Keratinocyte (primary cell): ENCODE measurements at regions not wholly inside any gene's neighbourhood (a gene's known extent, or its start where the extent isn't known, plus 50 kb on each side); places are given as distances from the start of the nearest gene placed in this dataset.

ENCODE experiments used
- DNase-seq: peaks from one replicate; pipeline ENCODE4 v3.0.0-alpha.2; 2011; ENCODE audit warnings: low read depth, missing footprints, low spot score
- FAIRE-seq: peaks from 2 replicates; lab custom pipeline; 2011; peaks lifted over from hg19 to GRCh38; lab: Jason Lieb, UNC
- H2AFZ ChIP-seq: 2 replicates; pipeline ENCODE4 v1.6.0; 2012; ENCODE audit warnings: low read length, control low read depth, inconsistent platforms; ENCODE audit not compliant: control insufficient read depth
- H3K27ac ChIP-seq: 2 replicates; pipeline ENCODE4 v1.5.1; 2011; ENCODE audit warnings: low read length; ENCODE audit not compliant: control insufficient read depth, insufficient read depth
- H3K27me3 ChIP-seq: 3 replicates; pipeline ENCODE4 v1.6.0; 2011; ENCODE audit warnings: low read length; ENCODE audit not compliant: control insufficient read depth, insufficient read depth; ENCODE audit errors: extremely low read depth
- H3K36me3 ChIP-seq, 2 experiments: 2 replicates in 1 of 2; 3 replicates in 1 of 2; pipeline ENCODE4 v1.5.1; 2011; ENCODE audit warnings: low read length in 2 of 2, mild to moderate bottlenecking in 1 of 2; ENCODE audit not compliant: control insufficient read depth in 2 of 2, insufficient read depth in 2 of 2; ENCODE audit errors: extremely low read depth in 1 of 2
- H3K4me1 ChIP-seq: 3 replicates; pipeline ENCODE4 v1.5.1; 2011; ENCODE audit warnings: low read length; ENCODE audit not compliant: control insufficient read depth, insufficient read depth; ENCODE audit errors: extremely low read depth
- H3K4me2 ChIP-seq: 3 replicates; pipeline ENCODE4 v1.6.0; 2011; ENCODE audit warnings: low read depth, low read length; ENCODE audit not compliant: control insufficient read depth, insufficient read depth; ENCODE audit errors: extremely low read depth
- H3K4me3 ChIP-seq, 3 experiments: fragments of 200-600 bp in 1 of 3; sonication (generic) in 1 of 3; 2 replicates in 2 of 3; 3 replicates in 1 of 3; pipeline ENCODE4 v1.5.1; 2011 to 2016; ENCODE audit warnings: low read length in 3 of 3, mild to moderate bottlenecking in 3 of 3, control low read depth in 2 of 3, inconsistent platforms in 1 of 3, low read depth in 1 of 3, mixed read lengths in 1 of 3, mixed run types in 1 of 3, moderate library complexity in 1 of 3; ENCODE audit not compliant: control insufficient read depth in 2 of 3, insufficient read depth in 2 of 3; ENCODE audit errors: extremely low read depth in 1 of 3
- H3K79me2 ChIP-seq: 2 replicates; pipeline ENCODE4 v1.6.0; 2012; ENCODE audit warnings: low read length; ENCODE audit not compliant: control insufficient read depth, insufficient read depth
- H3K9ac ChIP-seq: 3 replicates; pipeline ENCODE4 v1.6.0; 2011; ENCODE audit warnings: low read length; ENCODE audit not compliant: control insufficient read depth, insufficient read depth; ENCODE audit errors: extremely low read depth
- H3K9me1 ChIP-seq: 3 replicates; pipeline ENCODE4 v1.6.0; 2011; ENCODE audit warnings: low read length; ENCODE audit not compliant: control insufficient read depth, insufficient read depth; ENCODE audit errors: extremely low read depth
- H3K9me3 ChIP-seq: 2 replicates; pipeline ENCODE4 v1.5.1; 2012; ENCODE audit warnings: low read depth, low read length; ENCODE audit not compliant: control insufficient read depth
- H4K20me1 ChIP-seq: 3 replicates; pipeline ENCODE4 v1.6.0; 2011; ENCODE audit warnings: low read length; ENCODE audit not compliant: control insufficient read depth, insufficient read depth; ENCODE audit errors: extremely low read depth
- EZH2 ChIP-seq: IDR thresholded peaks from one replicate; pipeline ENCODE4 v1.6.1; 2012; ENCODE audit warnings: inconsistent platforms, mild to moderate bottlenecking, low read length, moderate library complexity
- dilution Hi-C: fragments of 300-500 bp; cut with MboI; formaldehyde crosslinking; loops from one replicate; pipeline ENCODE4 v1.7.0; 2020; ENCODE audit warnings: low sequenced_read_pairs; ENCODE audit not compliant: extremely low pct_ligation_motif_present
- TF ChIP-seq, protein P1 (sequence below), 3 experiments: IDR thresholded peaks in 1 of 3; conservative IDR thresholded peaks in 1 of 3; optimal IDR thresholded peaks in 1 of 3; 2 replicates in 2 of 3; 3 replicates in 1 of 3; pipeline versions ENCODE3 to v1.5.1; 2011; ENCODE audit warnings: low read length in 3 of 3, mild to moderate bottlenecking in 3 of 3, moderate library complexity in 2 of 3, control low read depth in 1 of 3, inconsistent platforms in 1 of 3; ENCODE audit not compliant: insufficient read depth in 2 of 3; ENCODE audit errors: extremely low read depth in 1 of 3

DNA sequence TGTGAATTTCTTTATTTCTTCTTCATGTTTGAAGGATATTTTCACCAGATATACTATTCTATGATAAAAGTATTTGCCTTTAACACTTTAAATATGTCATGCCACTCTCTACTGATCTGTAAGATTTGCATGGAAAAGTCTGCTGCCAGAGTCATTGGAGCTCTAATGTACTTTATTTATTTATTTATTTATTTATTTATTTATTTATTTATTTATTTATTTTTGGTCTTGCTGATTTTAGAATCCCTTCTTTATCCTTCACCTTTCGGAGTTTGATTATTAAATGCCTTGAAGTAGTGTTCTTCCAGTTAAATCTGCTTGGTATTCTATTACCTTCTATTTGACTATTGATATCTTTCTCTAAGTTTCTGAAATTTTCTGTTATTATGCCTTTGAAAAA is 1669.6 kb downstream of the OTOL1 start:
- no peak overlapping the region for H3K4me3 ChIP-seq
- H3K4me2 ChIP-seq: no peak overlapping the region
- TF ChIP-seq EZH2: no peak
- TF ChIP-seq, protein P1, sequence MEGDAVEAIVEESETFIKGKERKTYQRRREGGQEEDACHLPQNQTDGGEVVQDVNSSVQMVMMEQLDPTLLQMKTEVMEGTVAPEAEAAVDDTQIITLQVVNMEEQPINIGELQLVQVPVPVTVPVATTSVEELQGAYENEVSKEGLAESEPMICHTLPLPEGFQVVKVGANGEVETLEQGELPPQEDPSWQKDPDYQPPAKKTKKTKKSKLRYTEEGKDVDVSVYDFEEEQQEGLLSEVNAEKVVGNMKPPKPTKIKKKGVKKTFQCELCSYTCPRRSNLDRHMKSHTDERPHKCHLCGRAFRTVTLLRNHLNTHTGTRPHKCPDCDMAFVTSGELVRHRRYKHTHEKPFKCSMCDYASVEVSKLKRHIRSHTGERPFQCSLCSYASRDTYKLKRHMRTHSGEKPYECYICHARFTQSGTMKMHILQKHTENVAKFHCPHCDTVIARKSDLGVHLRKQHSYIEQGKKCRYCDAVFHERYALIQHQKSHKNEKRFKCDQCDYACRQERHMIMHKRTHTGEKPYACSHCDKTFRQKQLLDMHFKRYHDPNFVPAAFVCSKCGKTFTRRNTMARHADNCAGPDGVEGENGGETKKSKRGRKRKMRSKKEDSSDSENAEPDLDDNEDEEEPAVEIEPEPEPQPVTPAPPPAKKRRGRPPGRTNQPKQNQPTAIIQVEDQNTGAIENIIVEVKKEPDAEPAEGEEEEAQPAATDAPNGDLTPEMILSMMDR (optimal IDR thresholded peaks at IDR 0.05 in 1 of 3, IDR thresholded peaks at IDR 0.05 in 1 of 3, conservative IDR thresholded peaks at IDR 0.05 in 1 of 3; ENCODE audit: extremely low read depth in 1 of 3, insufficient read depth in 2 of 3, low read length in 3 of 3): no peak
- H3K79me2 ChIP-seq: no peaks in the 10 kb centered on the region
- H3K9me3 ChIP-seq: no peaks in the 10 kb centered on the region
- no peaks in the 10 kb centered on the region for H3K27me3 ChIP-seq
- no peak overlapping the region for H2AFZ ChIP-seq
- H3K4me1 ChIP-seq: no peaks in the 10 kb centered on the region
- H3K36me3 ChIP-seq: no peaks in the 10 kb centered on the region
- no peak overlapping the region for H3K9ac ChIP-seq
- no peak for FAIRE-seq
- no peak for DNase-seq
- dilution Hi-C loops: no loop called here
- no peaks in the 10 kb centered on the region for H4K20me1 ChIP-seq
- no peak overlapping the region for H3K27ac ChIP-seq
- no peaks in the 10 kb centered on the region for H3K9me1 ChIP-seq

DNA sequence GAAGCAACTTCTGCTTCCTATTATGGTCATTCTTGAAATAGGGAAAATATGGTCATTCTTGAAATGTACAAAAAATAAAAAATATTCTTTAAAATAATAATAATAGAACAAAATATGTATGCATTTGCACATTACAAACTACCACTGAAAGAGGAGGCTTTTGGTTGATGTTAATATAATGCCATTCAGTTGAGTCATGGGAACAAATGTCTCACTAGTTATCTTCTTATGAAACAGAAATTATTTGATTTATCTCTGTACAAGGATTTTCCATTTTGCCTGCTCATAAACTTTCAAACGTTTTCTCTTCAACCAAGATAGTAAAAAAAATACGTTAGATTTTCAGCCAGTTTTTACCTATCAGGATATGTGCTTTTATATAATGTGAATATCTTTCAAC is 1662.7 kb downstream of the OTOL1 start:
- no peak overlapping the region for H3K4me3 ChIP-seq
- H3K9ac ChIP-seq: no peak overlapping the region
- no peaks in the 10 kb centered on the region for H3K4me1 ChIP-seq
- no peaks in the 10 kb centered on the region for H3K27me3 ChIP-seq
- no peaks in the 10 kb centered on the region for H3K79me2 ChIP-seq
- H3K4me2 ChIP-seq: no peak overlapping the region
- no peak overlapping the region for H2AFZ ChIP-seq
- no peak for DNase-seq
- H3K9me1 ChIP-seq: no peaks in the 10 kb centered on the region
- no peaks in the 10 kb centered on the region for H4K20me1 ChIP-seq
- H3K36me3 ChIP-seq: no peaks in the 10 kb centered on the region
- no peak for FAIRE-seq
- TF ChIP-seq, protein P1 (optimal IDR thresholded peaks at IDR 0.05 in 1 of 3, IDR thresholded peaks at IDR 0.05 in 1 of 3, conservative IDR thresholded peaks at IDR 0.05 in 1 of 3; ENCODE audit: extremely low read depth in 1 of 3, insufficient read depth in 2 of 3, low read length in 3 of 3): no peak
- no peak for TF ChIP-seq EZH2
- H3K9me3 ChIP-seq: no peaks in the 10 kb centered on the region
- dilution Hi-C loops: no loop called here
- H3K27ac ChIP-seq: no peak overlapping the region
